22Rv1 (cell line): ENCODE measurements at regions not wholly inside any gene's neighbourhood (a gene's known extent, or its start where the extent isn't known, plus 50 kb on each side); places are given as distances from the start of the nearest gene placed in this dataset.

Experiments
- H3K27ac ChIP-seq: fragments of 450-650 bp; 2 replicates; pipeline ENCODE4 v1.5.1; 2017
- CTCF ChIP-seq: fragments of 450-650 bp; IDR thresholded peaks from 2 replicates; pipeline ENCODE4 v1.5.1; 2017; ENCODE audit warnings: mild to moderate bottlenecking
- ZFX ChIP-seq: fragments of 450-650 bp; IDR thresholded peaks from 2 replicates; pipeline ENCODE4 v1.6.1; 2017; ENCODE audit warnings: antibody characterized with exemption, borderline replicate concordance

- TF ChIP-seq ZFX (no peak), CTCF (no peak)
- H3K27ac ChIP-seq: no peak overlapping the region
Observed at GRCh38 chr13:76703216-76703615, 183.0 kb downstream of the KCTD12 start.

- TF ChIP-seq ZFX: no peak
- TF ChIP-seq CTCF: no peak
- no peak overlapping the region for H3K27ac ChIP-seq
Observed at GRCh38 chr13:76697288-76697687, 188.9 kb downstream of the KCTD12 start.

GRCh38 chr13:76696370-76696769, 189.8 kb downstream of the KCTD12 start:
- TF ChIP-seq CTCF (no peak), ZFX (no peak)
- no peak overlapping the region for H3K27ac ChIP-seq

GRCh38 chr13:76693086-76693485, 193.1 kb downstream of the KCTD12 start:
- TF ChIP-seq ZFX (no peak), CTCF (no peak)
- H3K27ac ChIP-seq: no peak overlapping the region

GRCh38 chr13:76692346-76692745, 193.9 kb downstream of the KCTD12 start:
- no peak overlapping the region for H3K27ac ChIP-seq
- TF ChIP-seq CTCF: no peak
- no peak for TF ChIP-seq ZFX

- no peak for TF ChIP-seq CTCF
- TF ChIP-seq ZFX: no peak
Observed at GRCh38 chr13:76690611-76691010, 195.6 kb downstream of the KCTD12 start.

GRCh38 chr13:76687467-76687866, 198.7 kb downstream of the KCTD12 start:
- TF ChIP-seq CTCF (no peak), ZFX (no peak)
- no peak overlapping the region for H3K27ac ChIP-seq

More at GRCh38 chr13:76690611-76691010, 195.6 kb downstream of the KCTD12 start:
- no peak overlapping the region for H3K27ac ChIP-seq
